H1 (cell line): ENCODE measurements at regions not wholly inside any gene's neighbourhood (a gene's known extent, or its start where the extent isn't known, plus 50 kb on each side); places are given as distances from the start of the nearest gene placed in this dataset.

ENCODE experiments used
- CTCF ChIA-PET: fragments of 300-600 bp; sonication (Branson Sonifier 250); formaldehyde crosslinking; loops from one replicate; lab custom pipeline; 2021; ENCODE audit not compliant: partially characterized antibody; lab: Charles Lee
- POLR2A ChIA-PET: fragments of 300-600 bp; sonication (Branson Sonifier 250); formaldehyde crosslinking; loops from one replicate; lab custom pipeline; 2021; ENCODE audit warnings: inconsistent platforms; ENCODE audit not compliant: partially characterized antibody; lab: Charles Lee
- DNase-seq, 2 experiments: peaks; one replicate each; pipeline versions ENCODE4 v3.0.0 to v3.0.0-alpha.2; 2010 to 2022; ENCODE audit warnings: low spot score in 2 of 2, low read depth in 1 of 2, mixed read lengths in 1 of 2
- FAIRE-seq: peaks from 2 replicates; lab custom pipeline; 2011; peaks lifted over from hg19 to GRCh38; lab: Jason Lieb, UNC
- H2AFZ ChIP-seq: 2 replicates; pipeline ENCODE4 v1.8.1; 2012; ENCODE audit warnings: low read length, inconsistent platforms
- H2AK5ac ChIP-seq: 2 replicates; pipeline ENCODE4 v1.6.1; 2013; ENCODE audit warnings: low read depth, low read length
- H2BK120ac ChIP-seq: replicated peaks from 2 replicates; pipeline ENCODE3; 2013; ENCODE audit warnings: low read depth, low read length, inconsistent platforms
- H2BK12ac ChIP-seq: 2 replicates; pipeline ENCODE4 v1.6.1; 2013; ENCODE audit warnings: low read depth, low read length
- H2BK15ac ChIP-seq: 2 replicates; pipeline ENCODE4 v1.6.1; 2013; ENCODE audit warnings: low read length
- H2BK20ac ChIP-seq: 2 replicates; pipeline ENCODE4 v1.6.1; 2013; ENCODE audit warnings: low read length
- H2BK5ac ChIP-seq: 2 replicates; pipeline ENCODE4 v1.6.1; 2013; ENCODE audit warnings: low read depth, low read length
- H3K14ac ChIP-seq: 2 replicates; pipeline ENCODE4 v1.6.1; 2013; ENCODE audit warnings: inconsistent platforms; ENCODE audit not compliant: insufficient read length
- H3K18ac ChIP-seq: 2 replicates; pipeline ENCODE4 v1.6.1; 2013; ENCODE audit warnings: low read length; ENCODE audit errors: extremely low read depth
- H3K23ac ChIP-seq: 2 replicates; pipeline ENCODE4 v1.6.1; 2013; ENCODE audit warnings: inconsistent platforms; ENCODE audit not compliant: insufficient read length
- H3K23me2 ChIP-seq: 2 replicates; pipeline ENCODE4 v1.6.1; 2013; ENCODE audit warnings: low read depth, low read length
- H3K27ac ChIP-seq: 2 replicates; pipeline ENCODE4 v1.6.1; 2011; ENCODE audit warnings: low read depth, low read length, inconsistent platforms
- H3K27me3 ChIP-seq, 4 experiments: replicated peaks in 1 of 4; 1 replicate in 1 of 4; 2 replicates in 3 of 4; pipeline versions ENCODE4 v1.6.1 to v1.8.1; 2011 to 2013; ENCODE audit warnings: low read length in 3 of 4, mild to moderate bottlenecking in 3 of 4, inconsistent platforms in 2 of 4, mixed read lengths in 2 of 4, moderate library complexity in 1 of 4; ENCODE audit not compliant: control insufficient read depth in 3 of 4, insufficient read depth in 3 of 4; ENCODE audit errors: extremely low read depth in 1 of 4
- H3K36me3 ChIP-seq, 4 experiments: 2 replicates each; pipeline versions ENCODE4 v1.6.1 to v1.8.1; 2011 to 2013; ENCODE audit warnings: mild to moderate bottlenecking in 4 of 4, low read length in 3 of 4, moderate library complexity in 2 of 4, control low read depth in 1 of 4, inconsistent platforms in 1 of 4; ENCODE audit not compliant: insufficient read depth in 4 of 4, control insufficient read depth in 2 of 4
- H3K4ac ChIP-seq: replicated peaks from 2 replicates; pipeline ENCODE3; 2013; ENCODE audit warnings: low read length, low read depth, mixed read lengths, inconsistent platforms; ENCODE audit not compliant: insufficient read length
- H3K4me1 ChIP-seq, 4 experiments: replicated peaks in 1 of 4; 1 replicate in 1 of 4; 2 replicates in 3 of 4; pipeline versions ENCODE4 v1.6.1 to v1.8.1; 2011 to 2013; ENCODE audit warnings: low read length in 3 of 4, inconsistent platforms in 2 of 4, mixed read lengths in 1 of 4; ENCODE audit not compliant: insufficient read depth in 4 of 4, control insufficient read depth in 3 of 4
- H3K4me2 ChIP-seq, 2 experiments: 2 replicates each; pipeline versions ENCODE4 v1.6.1 to v1.8.1; 2011 to 2013; ENCODE audit warnings: low read depth in 2 of 2, low read length in 2 of 2, control low read depth in 1 of 2, inconsistent platforms in 1 of 2, mild to moderate bottlenecking in 1 of 2; ENCODE audit not compliant: insufficient read depth in 1 of 2
- H3K4me3 ChIP-seq, 4 experiments: fragments of 200-600, 300-600 bp in 1 of 4; sonication (generic), shearing (Covaris generic), sonication (Bioruptor Twin) in 1 of 4; 2 replicates each; pipeline versions ENCODE4 v1.5.1 to v1.8.1; 2011 to 2016; ENCODE audit warnings: low read length in 4 of 4, low read depth in 3 of 4, control low read depth in 2 of 4, inconsistent platforms in 2 of 4, mild to moderate bottlenecking in 2 of 4, mixed read lengths in 1 of 4, moderate library complexity in 1 of 4; ENCODE audit not compliant: insufficient read depth in 2 of 4; ENCODE audit errors: extremely low read depth in 1 of 4
- H3K56ac ChIP-seq: replicated peaks from 2 replicates; pipeline ENCODE3; 2013; ENCODE audit warnings: low read depth, mild to moderate bottlenecking, mixed read lengths, low read length, inconsistent platforms; ENCODE audit not compliant: insufficient read length
- H3K79me1 ChIP-seq: 2 replicates; pipeline ENCODE4 v1.6.1; 2013; ENCODE audit warnings: low read depth, low read length, control low read depth
- H3K79me2 ChIP-seq, 2 experiments: 2 replicates each; pipeline versions ENCODE4 v1.6.1 to v1.8.1; 2012 to 2013; ENCODE audit warnings: low read length in 2 of 2, mild to moderate bottlenecking in 2 of 2, inconsistent platforms in 1 of 2; ENCODE audit not compliant: insufficient read depth in 2 of 2, control insufficient read depth in 1 of 2
- H3K9ac ChIP-seq, 4 experiments: replicated peaks in 1 of 4; 1 replicate in 1 of 4; 2 replicates in 3 of 4; pipeline versions ENCODE4 v1.6.1 to v1.8.1; 2011 to 2013; ENCODE audit warnings: low read depth in 3 of 4, low read length in 3 of 4, control low read depth in 2 of 4, mild to moderate bottlenecking in 2 of 4, moderate library complexity in 2 of 4, inconsistent platforms in 1 of 4; ENCODE audit errors: extremely low read depth in 1 of 4
- H3K9me3 ChIP-seq, 2 experiments: 2 replicates each; pipeline versions ENCODE4 v1.6.1 to v1.8.1; 2012 to 2013; ENCODE audit warnings: mild to moderate bottlenecking in 2 of 2, moderate library complexity in 2 of 2, control low read depth in 1 of 2, inconsistent platforms in 1 of 2, low read depth in 1 of 2, low read length in 1 of 2, mixed read lengths in 1 of 2; ENCODE audit not compliant: insufficient read depth in 2 of 2
- H4K20me1 ChIP-seq, 2 experiments: replicated peaks in 1 of 2; 2 replicates each; pipeline versions ENCODE3 to v1.8.1; 2011 to 2013; ENCODE audit warnings: inconsistent platforms in 2 of 2, low read length in 2 of 2, mild to moderate bottlenecking in 1 of 2; ENCODE audit not compliant: insufficient read depth in 2 of 2, control insufficient read depth in 1 of 2
- H4K5ac ChIP-seq: 2 replicates; pipeline ENCODE4 v1.6.1; 2013; ENCODE audit warnings: low read length, low read depth, mixed read lengths, inconsistent platforms; ENCODE audit not compliant: insufficient read length
- H4K8ac ChIP-seq: 2 replicates; pipeline ENCODE4 v1.8.0; 2013; ENCODE audit warnings: mild to moderate bottlenecking, moderate library complexity, low read length, inconsistent platforms; ENCODE audit not compliant: insufficient read depth; ENCODE audit errors: extremely low read depth
- H4K91ac ChIP-seq: replicated peaks from 2 replicates; pipeline ENCODE3; 2013; ENCODE audit warnings: low read length, mixed read lengths, inconsistent platforms; ENCODE audit not compliant: insufficient read length
- ASH2L ChIP-seq: fragments of 200-600, 300-600 bp; sonication (generic); IDR thresholded peaks from one replicate; pipeline ENCODE4 v1.7.1; 2017; ENCODE audit warnings: low read length
- CEBPB ChIP-seq: IDR thresholded peaks from 2 replicates; pipeline ENCODE4 v1.6.1; 2012; ENCODE audit warnings: low read depth, low read length
- EGR1 ChIP-seq: IDR thresholded peaks from 2 replicates; pipeline ENCODE4 v1.6.1; 2011; ENCODE audit warnings: low read depth, low read length, borderline replicate concordance
- EP300 ChIP-seq, 2 experiments: IDR thresholded peaks; 1 replicate in 1 of 2; 2 replicates in 1 of 2; pipeline ENCODE4 v1.6.1; 2011 to 2012; ENCODE audit warnings: low read depth in 2 of 2, low read length in 2 of 2, mild to moderate bottlenecking in 2 of 2, borderline replicate concordance in 1 of 2, inconsistent platforms in 1 of 2, moderate library complexity in 1 of 2
- HDAC6 ChIP-seq: IDR thresholded peaks from one replicate; pipeline ENCODE4 v1.7.1; 2012; ENCODE audit warnings: low read depth, mild to moderate bottlenecking, inconsistent platforms, low read length, moderate library complexity
- KDM1A ChIP-seq: fragments of 200-600, 300-600 bp; sonication (generic); IDR thresholded peaks from 2 replicates; pipeline ENCODE4 v1.7.1; 2016; ENCODE audit warnings: mild to moderate bottlenecking, low read length, borderline replicate concordance
- NRF1 ChIP-seq: IDR thresholded peaks from 2 replicates; pipeline ENCODE4 v1.6.1; 2011; ENCODE audit warnings: mild to moderate bottlenecking, low read depth, low read length, improper control_type of control experiment
- POLR2AphosphoS5 ChIP-seq: IDR thresholded peaks from 2 replicates; pipeline ENCODE4 v1.6.1; 2011; ENCODE audit warnings: low read depth, low read length
- RFX5 ChIP-seq: IDR thresholded peaks from 2 replicates; pipeline ENCODE4 v1.6.1; 2011; ENCODE audit warnings: low read depth, low read length, improper control_type of control experiment, borderline replicate concordance
- WGBS, 2 experiments: shearing (Covaris generic) in 1 of 2; methylation state at CpG; one replicate each; pipeline versions ENCODE4 v1.1.6 to v1.1.7; 2013 to 2015; ENCODE audit warnings: low lambda C conversion rate in 2 of 2, mixed read lengths in 2 of 2, inconsistent platforms in 1 of 2, low coverage in 1 of 2, missing lambda C conversion rate in 1 of 2; ENCODE audit not compliant: insufficient replicate concordance in 2 of 2, insufficient coverage in 1 of 2, insufficient read length in 1 of 2; ENCODE audit errors: extremely low coverage in 1 of 2, missing lambda C conversion rate in 1 of 2; 5-methylcytosine and 5-hydroxymethylcytosine counted together

GRCh38 chr14:35480119-35480769, 53.7 kb upstream of the INSM2 start:
- Histone ChIP-seq H4K5ac (no peak overlapping the region), H3K9ac (no peak overlapping the region), H3K4me2 (no peak overlapping the region), H3K36me3 (no peaks in the 10 kb centered on the region), H3K23me2 (no peaks in the 10 kb centered on the region), H3K4me3 (no peak overlapping the region), H4K20me1 (no peaks in the 10 kb centered on the region), H3K4me1 (no peaks in the 10 kb centered on the region), H2BK15ac (no peak overlapping the region), H2BK120ac (no peak overlapping the region), H2BK5ac (no peak overlapping the region), H3K27ac (no peak overlapping the region), H4K91ac (no peak overlapping the region), H3K23ac (no peak overlapping the region), H2AFZ (no peak overlapping the region), H3K56ac (no peak overlapping the region), H2AK5ac (no peak overlapping the region), H2BK12ac (no peak overlapping the region), H4K8ac (no peak overlapping the region), H3K18ac (no peak overlapping the region), H3K4ac (no peak overlapping the region), H3K27me3 (no peaks in the 10 kb centered on the region), H3K14ac (no peak overlapping the region), H3K79me2 (no peaks in the 10 kb centered on the region), H3K79me1 (no peaks in the 10 kb centered on the region), H2BK20ac (no peak overlapping the region), H3K9me3 (no peaks in the 10 kb centered on the region)
- POLR2A ChIA-PET, result no interaction called here
- CTCF ChIA-PET, result interaction anchor here (0.6 to 1.2 kb wide), 3 partner anchors 9 to 41 kb away, joined by 3 read pairs; no protein-coding TSS in a partner anchor
- FAIRE-seq, result no peak
- DNase-seq, result no peak
- no peak for TF ChIP-seq HDAC6
- TF ChIP-seq NRF1, result no peak
- TF ChIP-seq KDM1A, result no peak
- no peak for TF ChIP-seq POLR2AphosphoS5
- no peak for TF ChIP-seq RFX5
- TF ChIP-seq CEBPB, result no peak
- no peak for TF ChIP-seq EGR1
- no peak for TF ChIP-seq EP300 (IDR thresholded peaks at IDR 0.05; ENCODE audit: borderline replicate concordance in 1 of 2, low read depth in 2 of 2, low read length in 2 of 2)
- no peak for TF ChIP-seq ASH2L
- 93% methylated on average over 7 of the region's 7 CpGs; no CpG with 5 or more reads in 1 of the 2 experiments for WGBS, 2 experiments
